ENCODE measurements at regions not wholly inside any gene's neighbourhood (a gene's known extent, or its start where the extent isn't known, plus 50 kb on each side); places are given as distances from the start of the nearest gene placed in this dataset.

DNA sequence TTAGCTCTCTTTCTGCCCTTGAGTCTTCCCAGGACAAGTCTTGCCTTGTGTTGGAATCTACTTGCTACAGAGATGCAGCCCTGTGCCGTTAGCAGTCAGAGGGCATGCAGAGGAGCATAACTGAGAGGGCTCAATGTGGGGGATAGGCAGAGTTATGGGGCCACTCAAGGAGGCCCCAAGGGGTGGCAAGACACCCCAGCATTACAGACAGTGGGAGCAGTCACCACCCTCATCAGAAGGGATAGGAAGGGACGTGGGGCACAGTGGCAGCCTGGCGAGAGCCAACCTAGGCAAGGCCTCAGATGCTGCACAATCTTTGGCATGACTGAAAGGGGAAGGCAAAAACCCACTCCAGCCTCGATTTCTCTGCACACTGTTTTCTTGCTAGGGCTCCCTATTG lies 169.1 kb downstream of the TMEM18 start:
- no peak overlapping the region for H3K9ac ChIP-seq (ENCODE audit: insufficient read depth, low read length)
- H4K20me1 ChIP-seq (ENCODE audit: control insufficient read depth, extremely low read depth, insufficient read depth, low read length), result no peaks in the 10 kb centered on the region
- H3K9me3 ChIP-seq (ENCODE audit: control insufficient read depth, insufficient read depth, low read depth, low read length), result peaks cover 2% of the 10 kb centered on the region
- DNase-seq (ENCODE audit: low read depth in 2 of 2), result no peak
- H2AFZ ChIP-seq (ENCODE audit: low read length), result no peak overlapping the region
- H3K36me3 ChIP-seq (ENCODE audit: control insufficient read depth, insufficient read depth, low read length), result no peaks in the 10 kb centered on the region
- no peaks in the 10 kb centered on the region for H3K79me2 ChIP-seq (ENCODE audit: control insufficient read depth, insufficient read depth, low read length)
- H3K4me1 ChIP-seq (ENCODE audit: control insufficient read depth, extremely low read depth, insufficient read depth, low read length), result no peaks in the 10 kb centered on the region
- H3K27ac ChIP-seq (ENCODE audit: insufficient read depth, low read length), result no peak overlapping the region
- H3K27me3 ChIP-seq (ENCODE audit: control insufficient read depth, insufficient read depth, low read length), result no peaks in the 10 kb centered on the region
- no peak overlapping the region for H3K4me2 ChIP-seq (ENCODE audit: extremely low read depth, insufficient read depth, low read length)
- no peak overlapping the region for H3K4me3 ChIP-seq (replicated peaks in 1 of 4; ENCODE audit: control extremely low read depth in 1 of 4, insufficient read depth in 1 of 4, low read depth in 3 of 4, low read length in 4 of 4)
- no peak for TF ChIP-seq EZH2 (IDR thresholded peaks at IDR 0.05; ENCODE audit: low read length, missing control alignments)
- TF ChIP-seq, protein P1, sequence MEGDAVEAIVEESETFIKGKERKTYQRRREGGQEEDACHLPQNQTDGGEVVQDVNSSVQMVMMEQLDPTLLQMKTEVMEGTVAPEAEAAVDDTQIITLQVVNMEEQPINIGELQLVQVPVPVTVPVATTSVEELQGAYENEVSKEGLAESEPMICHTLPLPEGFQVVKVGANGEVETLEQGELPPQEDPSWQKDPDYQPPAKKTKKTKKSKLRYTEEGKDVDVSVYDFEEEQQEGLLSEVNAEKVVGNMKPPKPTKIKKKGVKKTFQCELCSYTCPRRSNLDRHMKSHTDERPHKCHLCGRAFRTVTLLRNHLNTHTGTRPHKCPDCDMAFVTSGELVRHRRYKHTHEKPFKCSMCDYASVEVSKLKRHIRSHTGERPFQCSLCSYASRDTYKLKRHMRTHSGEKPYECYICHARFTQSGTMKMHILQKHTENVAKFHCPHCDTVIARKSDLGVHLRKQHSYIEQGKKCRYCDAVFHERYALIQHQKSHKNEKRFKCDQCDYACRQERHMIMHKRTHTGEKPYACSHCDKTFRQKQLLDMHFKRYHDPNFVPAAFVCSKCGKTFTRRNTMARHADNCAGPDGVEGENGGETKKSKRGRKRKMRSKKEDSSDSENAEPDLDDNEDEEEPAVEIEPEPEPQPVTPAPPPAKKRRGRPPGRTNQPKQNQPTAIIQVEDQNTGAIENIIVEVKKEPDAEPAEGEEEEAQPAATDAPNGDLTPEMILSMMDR (conservative IDR thresholded peaks at IDR 0.05 in 1 of 2, IDR thresholded peaks at IDR 0.05 in 1 of 2; ENCODE audit: low read depth in 1 of 2, low read length in 2 of 2), result no peak

DNA sequence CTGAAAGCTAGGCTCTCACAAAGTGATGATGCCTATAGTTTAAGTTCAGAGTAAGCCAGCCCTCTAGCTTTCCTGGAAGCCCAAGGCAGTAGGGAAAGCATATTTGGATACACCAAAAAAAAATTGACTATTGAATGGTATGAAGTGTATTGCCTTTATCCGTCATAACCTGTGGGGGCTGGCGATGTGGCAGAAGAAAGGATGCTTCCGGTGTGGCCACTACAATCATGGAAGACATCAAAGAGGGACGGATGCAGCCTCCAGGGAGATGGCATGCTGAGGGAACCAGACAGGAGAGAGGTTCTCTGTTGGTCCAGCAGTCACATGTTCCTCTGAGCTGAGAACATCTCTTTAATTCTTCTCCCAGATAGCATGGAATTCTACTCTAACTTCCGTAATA lies 170.3 kb downstream of the TMEM18 start:
- no peak overlapping the region for H3K4me3 ChIP-seq (replicated peaks in 1 of 4; ENCODE audit: control extremely low read depth in 1 of 4, insufficient read depth in 1 of 4, low read depth in 3 of 4, low read length in 4 of 4)
- no peak overlapping the region for H2AFZ ChIP-seq (ENCODE audit: low read length)
- no peak overlapping the region for H3K4me2 ChIP-seq (ENCODE audit: extremely low read depth, insufficient read depth, low read length)
- H3K36me3 ChIP-seq (ENCODE audit: control insufficient read depth, insufficient read depth, low read length), result no peaks in the 10 kb centered on the region
- no peak overlapping the region for H3K27ac ChIP-seq (ENCODE audit: insufficient read depth, low read length)
- H3K9me3 ChIP-seq (ENCODE audit: control insufficient read depth, insufficient read depth, low read depth, low read length), result peaks cover 2% of the 10 kb centered on the region
- H3K27me3 ChIP-seq (ENCODE audit: control insufficient read depth, insufficient read depth, low read length), result no peaks in the 10 kb centered on the region
- H3K4me1 ChIP-seq (ENCODE audit: control insufficient read depth, extremely low read depth, insufficient read depth, low read length), result no peaks in the 10 kb centered on the region
- TF ChIP-seq, protein P1 (conservative IDR thresholded peaks at IDR 0.05 in 1 of 2, IDR thresholded peaks at IDR 0.05 in 1 of 2; ENCODE audit: low read depth in 1 of 2, low read length in 2 of 2), result no peak
- TF ChIP-seq EZH2 (IDR thresholded peaks at IDR 0.05; ENCODE audit: low read length, missing control alignments), result no peak
- no peaks in the 10 kb centered on the region for H4K20me1 ChIP-seq (ENCODE audit: control insufficient read depth, extremely low read depth, insufficient read depth, low read length)
- no peak for DNase-seq (ENCODE audit: low read depth in 2 of 2)
- H3K79me2 ChIP-seq (ENCODE audit: control insufficient read depth, insufficient read depth, low read length), result no peaks in the 10 kb centered on the region
- H3K9ac ChIP-seq (ENCODE audit: insufficient read depth, low read length), result no peak overlapping the region

DNA sequence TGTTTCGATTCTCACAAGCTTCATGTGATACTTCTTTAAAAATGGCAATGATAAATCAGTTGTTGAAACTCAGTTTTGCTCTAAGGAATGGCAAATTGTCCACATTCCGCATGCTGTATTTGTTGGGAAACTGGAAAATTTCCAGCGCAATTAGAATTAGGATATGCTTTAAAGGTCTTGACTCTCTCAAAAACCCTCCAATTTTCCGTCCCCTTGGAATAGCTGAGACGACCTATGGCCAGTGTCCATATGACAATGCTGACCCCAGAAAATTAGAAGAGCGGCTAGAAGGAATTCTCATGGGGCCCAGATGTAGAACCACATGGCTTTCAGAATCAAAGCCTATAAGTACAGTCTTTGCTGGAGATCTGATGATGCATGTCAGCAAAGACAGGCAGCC lies 170.8 kb downstream of the TMEM18 start:
- Histone ChIP-seq H3K4me3 (replicated peaks in 1 of 4; ENCODE audit: control extremely low read depth in 1 of 4, insufficient read depth in 1 of 4, low read depth in 3 of 4, low read length in 4 of 4) (no peak overlapping the region), H3K27me3 (ENCODE audit: control insufficient read depth, insufficient read depth, low read length) (no peaks in the 10 kb centered on the region), H3K27ac (ENCODE audit: insufficient read depth, low read length) (no peak overlapping the region), H3K79me2 (ENCODE audit: control insufficient read depth, insufficient read depth, low read length) (no peaks in the 10 kb centered on the region), H3K9ac (ENCODE audit: insufficient read depth, low read length) (no peak overlapping the region), H3K4me2 (ENCODE audit: extremely low read depth, insufficient read depth, low read length) (no peak overlapping the region), H3K4me1 (ENCODE audit: control insufficient read depth, extremely low read depth, insufficient read depth, low read length) (no peaks in the 10 kb centered on the region), H2AFZ (ENCODE audit: low read length) (no peak overlapping the region), H4K20me1 (ENCODE audit: control insufficient read depth, extremely low read depth, insufficient read depth, low read length) (no peaks in the 10 kb centered on the region), H3K9me3 (ENCODE audit: control insufficient read depth, insufficient read depth, low read depth, low read length) (peaks cover 2% of the 10 kb centered on the region), H3K36me3 (ENCODE audit: control insufficient read depth, insufficient read depth, low read length) (no peaks in the 10 kb centered on the region)
- no peak for DNase-seq (ENCODE audit: low read depth in 2 of 2)
- TF ChIP-seq, protein P1 (conservative IDR thresholded peaks at IDR 0.05 in 1 of 2, IDR thresholded peaks at IDR 0.05 in 1 of 2; ENCODE audit: low read depth in 1 of 2, low read length in 2 of 2), result no peak
- no peak for TF ChIP-seq EZH2 (IDR thresholded peaks at IDR 0.05; ENCODE audit: low read length, missing control alignments)
